ENCODE measurements at regions not wholly inside any gene's neighbourhood (a gene's known extent, or its start where the extent isn't known, plus 50 kb on each side); places are given as distances from the start of the nearest gene placed in this dataset.

DNA sequence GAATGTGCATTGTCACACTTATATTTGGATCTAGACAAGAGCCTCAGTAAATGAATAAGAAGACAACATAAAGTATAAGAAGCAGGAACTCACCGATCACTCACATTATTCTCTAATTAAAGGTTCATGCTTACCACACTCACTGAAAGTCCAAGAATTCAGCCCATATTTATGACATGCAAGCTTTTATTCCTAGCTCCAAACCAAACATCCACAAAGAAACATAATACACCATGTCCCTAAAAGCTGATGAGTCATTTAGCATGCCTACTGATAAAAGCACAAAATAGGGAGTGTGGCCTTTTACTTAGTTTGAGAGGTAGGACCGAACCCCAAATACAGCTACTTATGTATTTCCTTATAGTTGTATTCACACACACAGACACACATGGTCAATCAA is 1094.6 kb upstream of the CDH2 start:
- WGBS (ENCODE audit: insufficient coverage, insufficient replicate concordance, low lambda C conversion rate, missing lambda C conversion rate): 13% methylated on average over 2 of the region's 2 CpGs
- H3K4me3 ChIP-seq: no peak overlapping the region
- no peaks in the 10 kb centered on the region for H3K4me1 ChIP-seq (ENCODE audit: control insufficient read depth, insufficient read depth, low read length)
- DNase-seq (ENCODE audit: low read depth, low spot score) (no peak), ATAC-seq (no peak), FAIRE-seq (no peak)
- H3K27ac ChIP-seq (ENCODE audit: control insufficient read depth, insufficient read depth): no peak overlapping the region
- SMC1A ChIA-PET (ENCODE audit: uncharacterized antibody, unreplicated experiment): no interaction called here
- H3K9me3 ChIP-seq (replicated peaks; ENCODE audit: control insufficient read depth, insufficient read depth, low read length): no peaks in the 10 kb centered on the region
- no peaks in the 10 kb centered on the region for H3K79me2 ChIP-seq (ENCODE audit: control insufficient read depth, insufficient read depth, low read length)
- RAD21 ChIA-PET (ENCODE audit: unreplicated experiment): no interaction called here
- in situ Hi-C loops (cut with MboI): no loop called here
- H3K27me3 ChIP-seq (replicated peaks in 1 of 2; ENCODE audit: control insufficient read depth in 2 of 2, insufficient read depth in 2 of 2, low read length in 1 of 2): no peaks in the 10 kb centered on the region
- intact Hi-C loops (cut with micrococcal nuclease; ENCODE audit: unreplicated experiment): no loop called here
- TF ChIP-seq CBX3 (IDR thresholded peaks at IDR 0.05; ENCODE audit: borderline replicate concordance, low read depth) (no peak), NRF1 (conservative IDR thresholded peaks at IDR 0.05; ENCODE audit: low read depth, low read length) (no peak), EGR1 (IDR thresholded peaks at IDR 0.05; ENCODE audit: borderline replicate concordance in 1 of 2, low read depth in 2 of 2, low read length in 2 of 2) (no peak), NFXL1 (IDR thresholded peaks at IDR 0.05; ENCODE audit: borderline replicate concordance) (no peak), SIX5 (IDR thresholded peaks at IDR 0.05; ENCODE audit: low read depth, low read length, severe bottlenecking) (no peak), RB1 (IDR thresholded peaks at IDR 0.05; ENCODE audit: borderline replicate concordance) (no peak), EP300 (IDR thresholded peaks at IDR 0.05; ENCODE audit: borderline replicate concordance in 1 of 2, control insufficient read depth in 1 of 2, low read depth in 2 of 2, low read length in 2 of 2) (no peak), TCF7 (IDR thresholded peaks at IDR 0.05; ENCODE audit: borderline replicate concordance) (no peak), RAD51 (IDR thresholded peaks at IDR 0.05) (no peak), MXI1 (IDR thresholded peaks at IDR 0.05; ENCODE audit: low read depth, low read length) (no peak), PAX5 (IDR thresholded peaks at IDR 0.05; ENCODE audit: borderline replicate concordance, low read depth, low read length) (no peak), TCF3 (IDR thresholded peaks at IDR 0.05; ENCODE audit: borderline replicate concordance, insufficient read depth, low read depth, low read length) (no peak)
- TF ChIP-seq, protein P1, sequence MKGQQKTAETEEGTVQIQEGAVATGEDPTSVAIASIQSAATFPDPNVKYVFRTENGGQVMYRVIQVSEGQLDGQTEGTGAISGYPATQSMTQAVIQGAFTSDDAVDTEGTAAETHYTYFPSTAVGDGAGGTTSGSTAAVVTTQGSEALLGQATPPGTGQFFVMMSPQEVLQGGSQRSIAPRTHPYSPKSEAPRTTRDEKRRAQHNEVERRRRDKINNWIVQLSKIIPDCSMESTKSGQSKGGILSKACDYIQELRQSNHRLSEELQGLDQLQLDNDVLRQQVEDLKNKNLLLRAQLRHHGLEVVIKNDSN (IDR thresholded peaks at IDR 0.05; ENCODE audit: borderline replicate concordance, extremely low read length, insufficient read depth, low read depth, low read length): no peak
- POLR2A ChIA-PET: no interaction called here
- no TSS peak for BruUV-seq (replicated peaks)
- no peaks in the 10 kb centered on the region for H4K20me1 ChIP-seq (ENCODE audit: control insufficient read depth, insufficient read depth)
- no peaks in the 10 kb centered on the region for H3K36me3 ChIP-seq (ENCODE audit: control insufficient read depth in 2 of 2, insufficient read depth in 2 of 2, low read length in 1 of 2)
- CTCF ChIA-PET: interaction anchor here (1.2 kb wide), 1 partner anchor 46 kb away, joined by 3 read pairs; no protein-coding TSS in a partner anchor
- no peak overlapping the region for H3K9ac ChIP-seq (ENCODE audit: control insufficient read depth, insufficient read depth, low read length)
- H3K4me2 ChIP-seq (ENCODE audit: control insufficient read depth, insufficient read depth): no peak overlapping the region
- H2AFZ ChIP-seq (ENCODE audit: control insufficient read depth, low read depth, low read length): no peak overlapping the region
